Activated CD4-positive, alpha-beta memory T cell treated with anti-CD3 and anti-CD28 coated beads for 36 hours (primary cell): ENCODE measurements at regions not wholly inside any gene's neighbourhood (a gene's known extent, or its start where the extent isn't known, plus 50 kb on each side); places are given as distances from the start of the nearest gene placed in this dataset.

Source experiments
- CTCF ChIA-PET: fragments of 350-600 bp; sonication (Branson Sonifier 250); formaldehyde crosslinking; loops from one replicate; lab custom pipeline; 2021; ENCODE audit warnings: antibody characterized with exemption, inconsistent platforms; lab: Charles Lee
- POLR2A ChIA-PET: fragments of 350-600 bp; sonication (Branson Sonifier 250); formaldehyde crosslinking; loops from one replicate; lab custom pipeline; 2021; ENCODE audit warnings: antibody characterized with exemption; lab: Charles Lee
- DNase-seq: peaks from one replicate; pipeline ENCODE4 v3.0.0-alpha.2; 2020
- H3K27ac Mint-ChIP-seq: one replicate; pipeline ENCODE4 v1.8.0; 2021; ENCODE audit warnings: mixed read lengths
- H3K27me3 Mint-ChIP-seq: one replicate; pipeline ENCODE4 v1.8.0; 2021; ENCODE audit warnings: mixed read lengths
- H3K36me3 Mint-ChIP-seq: one replicate; pipeline ENCODE4 v1.8.0; 2021; ENCODE audit warnings: mixed read lengths
- H3K4me1 Mint-ChIP-seq: one replicate; pipeline ENCODE4 v1.8.0; 2021; ENCODE audit warnings: low read depth, mixed read lengths
- H3K4me3 Mint-ChIP-seq: one replicate; pipeline ENCODE4 v1.8.0; 2021; ENCODE audit warnings: mild to moderate bottlenecking, mixed read lengths
- H3K9me3 Mint-ChIP-seq: one replicate; pipeline ENCODE4 v1.8.0; 2021; ENCODE audit warnings: mixed read lengths
- intact Hi-C: fragments of 100-400 bp; cut with micrococcal nuclease; formaldehyde crosslinking; loops from one replicate; pipeline ENCODE4 v1.15.1; 2023

GRCh38 chr22:48475661-48476345, 1351.9 kb downstream of the BRD1 start:
- Mint-ChIP-seq H3K4me1 (no peaks in the 10 kb centered on the region), H3K36me3 (no peaks in the 10 kb centered on the region), H3K27me3 (peaks cover 10% of the 10 kb centered on the region), H3K9me3 (no peaks in the 10 kb centered on the region), H3K27ac (no peak overlapping the region), H3K4me3 (no peak overlapping the region)
- intact Hi-C loops, result no loop called here
- no peak for DNase-seq
- ChIA-PET CTCF (no interaction called here), POLR2A (no interaction called here)

- Mint-ChIP-seq H3K27ac (no peak overlapping the region), H3K9me3 (no peaks in the 10 kb centered on the region), H3K27me3 (peaks cover 10% of the 10 kb centered on the region), H3K4me1 (no peaks in the 10 kb centered on the region), H3K36me3 (no peaks in the 10 kb centered on the region), H3K4me3 (no peak overlapping the region)
- ChIA-PET CTCF (no interaction called here), POLR2A (no interaction called here)
- DNase-seq, result no peak
- intact Hi-C loops, result no loop called here
Observed at GRCh38 chr22:48474881-48475280, 1352.8 kb downstream of the BRD1 start.

GRCh38 chr22:48473202-48473601, 1354.5 kb downstream of the BRD1 start:
- intact Hi-C loops, result no loop called here
- no peaks in the 10 kb centered on the region for H3K9me3 Mint-ChIP-seq
- CTCF ChIA-PET, result no interaction called here

GRCh38 chr22:48464246-48464645, 1363.4 kb downstream of the BRD1 start:
- ChIA-PET POLR2A (no interaction called here), CTCF (no interaction called here)
- intact Hi-C loops, result no loop called here
- H3K9me3 Mint-ChIP-seq, result no peaks in the 10 kb centered on the region
- H3K4me3 Mint-ChIP-seq, result no peak overlapping the region
- H3K27me3 Mint-ChIP-seq, result peaks cover 6% of the 10 kb centered on the region
- DNase-seq, result no peak
- no peaks in the 10 kb centered on the region for H3K4me1 Mint-ChIP-seq
- no peaks in the 10 kb centered on the region for H3K36me3 Mint-ChIP-seq
- no peak overlapping the region for H3K27ac Mint-ChIP-seq

More at GRCh38 chr22:48473202-48473601, 1354.5 kb downstream of the BRD1 start:
- POLR2A ChIA-PET, result no interaction called here
- H3K27me3 Mint-ChIP-seq, result peaks cover 10% of the 10 kb centered on the region
- DNase-seq, result no peak
- H3K4me3 Mint-ChIP-seq, result no peak overlapping the region
- no peaks in the 10 kb centered on the region for H3K4me1 Mint-ChIP-seq
- no peaks in the 10 kb centered on the region for H3K36me3 Mint-ChIP-seq
- H3K27ac Mint-ChIP-seq, result no peak overlapping the region

GRCh38 chr22:48459859-48460823, 1367.5 kb downstream of the BRD1 start:
- Mint-ChIP-seq H3K9me3 (no peaks in the 10 kb centered on the region), H3K4me1 (no peaks in the 10 kb centered on the region), H3K36me3 (no peaks in the 10 kb centered on the region), H3K27ac (no peak overlapping the region), H3K4me3 (no peak overlapping the region), H3K27me3 (peaks cover 6% of the 10 kb centered on the region)
- CTCF ChIA-PET, result no interaction called here
- intact Hi-C loops, result no loop called here
- no peak for DNase-seq
- POLR2A ChIA-PET, result no interaction called here

GRCh38 chr22:48459259-48459658, 1368.4 kb downstream of the BRD1 start:
- H3K4me1 Mint-ChIP-seq, result no peaks in the 10 kb centered on the region
- H3K36me3 Mint-ChIP-seq, result no peaks in the 10 kb centered on the region
- H3K27ac Mint-ChIP-seq, result no peak overlapping the region
- ChIA-PET CTCF (no interaction called here), POLR2A (no interaction called here)
- H3K4me3 Mint-ChIP-seq, result no peak overlapping the region
- H3K9me3 Mint-ChIP-seq, result no peaks in the 10 kb centered on the region
- no peak for DNase-seq
- H3K27me3 Mint-ChIP-seq, result peaks cover 2% of the 10 kb centered on the region
- intact Hi-C loops, result no loop called here

GRCh38 chr22:48456449-48456848, 1371.2 kb downstream of the BRD1 start:
- no peaks in the 10 kb centered on the region for H3K36me3 Mint-ChIP-seq
- no peaks in the 10 kb centered on the region for H3K4me1 Mint-ChIP-seq
- intact Hi-C loops, result no loop called here
- DNase-seq, result no peak
- peaks cover 2% of the 10 kb centered on the region for H3K27me3 Mint-ChIP-seq
- no peak overlapping the region for H3K4me3 Mint-ChIP-seq
- ChIA-PET CTCF (no interaction called here), POLR2A (no interaction called here)
- no peaks in the 10 kb centered on the region for H3K9me3 Mint-ChIP-seq
- H3K27ac Mint-ChIP-seq, result no peak overlapping the region

GRCh38 chr22:48453751-48454485, 1373.8 kb downstream of the BRD1 start:
- Mint-ChIP-seq H3K4me1 (no peaks in the 10 kb centered on the region), H3K36me3 (no peaks in the 10 kb centered on the region), H3K4me3 (no peak overlapping the region), H3K9me3 (no peaks in the 10 kb centered on the region), H3K27me3 (no peaks in the 10 kb centered on the region), H3K27ac (no peak overlapping the region)
- POLR2A ChIA-PET, result no interaction called here
- CTCF ChIA-PET, result no interaction called here
- intact Hi-C loops, result no loop called here
- DNase-seq, result no peak

- H3K4me1 Mint-ChIP-seq, result no peaks in the 10 kb centered on the region
- ChIA-PET CTCF (no interaction called here), POLR2A (no interaction called here)
- DNase-seq, result no peak
- no peaks in the 10 kb centered on the region for H3K9me3 Mint-ChIP-seq
- H3K4me3 Mint-ChIP-seq, result no peak overlapping the region
- no peak overlapping the region for H3K27ac Mint-ChIP-seq
- no peaks in the 10 kb centered on the region for H3K36me3 Mint-ChIP-seq
- no peaks in the 10 kb centered on the region for H3K27me3 Mint-ChIP-seq
- intact Hi-C loops, result no loop called here
Observed at GRCh38 chr22:48453171-48453570, 1374.5 kb downstream of the BRD1 start.

- no peak overlapping the region for H3K27ac Mint-ChIP-seq
- H3K27me3 Mint-ChIP-seq, result no peaks in the 10 kb centered on the region
- intact Hi-C loops, result no loop called here
- no peak for DNase-seq
- H3K36me3 Mint-ChIP-seq, result no peaks in the 10 kb centered on the region
- H3K4me1 Mint-ChIP-seq, result no peaks in the 10 kb centered on the region
- H3K9me3 Mint-ChIP-seq, result no peaks in the 10 kb centered on the region
- CTCF ChIA-PET, result no interaction called here
- POLR2A ChIA-PET, result no interaction called here
- no peak overlapping the region for H3K4me3 Mint-ChIP-seq
Observed at GRCh38 chr22:48452766-48453165, 1374.9 kb downstream of the BRD1 start.

GRCh38 chr22:48451891-48452290, 1375.8 kb downstream of the BRD1 start:
- Mint-ChIP-seq H3K27me3 (no peaks in the 10 kb centered on the region), H3K27ac (no peak overlapping the region), H3K4me3 (no peak overlapping the region), H3K4me1 (no peaks in the 10 kb centered on the region), H3K9me3 (no peaks in the 10 kb centered on the region), H3K36me3 (no peaks in the 10 kb centered on the region)
- no peak for DNase-seq
- POLR2A ChIA-PET, result no interaction called here
- intact Hi-C loops, result no loop called here
- CTCF ChIA-PET, result no interaction called here

GRCh38 chr22:48450188-48450825, 1377.4 kb downstream of the BRD1 start:
- Mint-ChIP-seq H3K27me3 (no peaks in the 10 kb centered on the region), H3K4me3 (no peak overlapping the region), H3K36me3 (no peaks in the 10 kb centered on the region), H3K9me3 (no peaks in the 10 kb centered on the region), H3K4me1 (no peaks in the 10 kb centered on the region), H3K27ac (no peak overlapping the region)
- ChIA-PET POLR2A (no interaction called here), CTCF (no interaction called here)
- intact Hi-C loops, result no loop called here
- DNase-seq, result no peak
